HG03432 (cell line): ENCODE measurements at regions not wholly inside any gene's neighbourhood (a gene's known extent, or its start where the extent isn't known, plus 50 kb on each side); places are given as distances from the start of the nearest gene placed in this dataset.
"Not testable (repeated sequence)": the region's sequence is repeated elsewhere in the genome, so short reads cannot be mapped to it uniquely, and the experiment has no call there.

Source experiments
- ATAC-seq: cut with Tn5 transposase; IDR thresholded peaks from one replicate; pipeline ENCODE4 v1.9.1; 2021; ENCODE audit warnings: mild to moderate bottlenecking, moderate library complexity; ENCODE audit not compliant: unreplicated experiment

DNA sequence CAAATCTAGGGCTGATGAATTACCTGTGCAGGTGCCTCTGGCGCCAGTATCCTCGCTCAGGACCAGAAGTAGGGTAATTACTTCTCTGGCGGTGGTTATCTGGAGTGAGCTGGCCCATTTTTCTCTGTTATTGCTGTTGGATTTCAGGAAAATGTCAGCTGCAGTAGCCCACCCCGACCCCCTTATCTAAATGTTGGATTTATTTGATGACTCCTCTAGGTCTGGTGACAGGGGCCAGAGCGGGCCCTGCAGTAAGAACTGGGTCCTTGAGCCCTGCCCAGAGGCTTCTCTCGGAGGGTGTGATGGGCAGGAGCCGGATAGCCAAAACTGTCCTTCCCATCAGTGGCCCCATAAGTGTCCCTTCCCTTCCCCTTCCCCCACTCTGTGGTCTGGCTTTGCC, 384.3 kb downstream of the PTPRU start:
- no peak for ATAC-seq

DNA sequence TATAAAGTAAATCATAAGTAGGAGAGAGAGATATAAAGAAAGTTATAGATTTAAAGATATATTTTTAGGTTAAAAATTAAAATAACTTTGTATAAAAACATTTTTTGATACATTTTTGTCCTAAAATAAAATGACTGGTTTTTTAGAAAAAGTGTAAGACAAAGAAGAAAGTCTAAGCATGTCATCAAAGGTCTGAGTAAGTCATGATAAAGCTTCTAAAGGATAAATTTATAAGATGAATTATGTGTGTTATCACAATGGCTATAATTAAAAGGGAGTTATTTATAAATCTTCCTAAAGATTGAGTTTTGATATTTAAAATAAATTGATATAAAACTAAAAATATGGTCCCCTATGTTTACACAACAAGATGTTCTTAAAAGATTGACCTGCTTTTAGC, 370.9 kb downstream of the PTPRU start:
- ATAC-seq: no peak

DNA sequence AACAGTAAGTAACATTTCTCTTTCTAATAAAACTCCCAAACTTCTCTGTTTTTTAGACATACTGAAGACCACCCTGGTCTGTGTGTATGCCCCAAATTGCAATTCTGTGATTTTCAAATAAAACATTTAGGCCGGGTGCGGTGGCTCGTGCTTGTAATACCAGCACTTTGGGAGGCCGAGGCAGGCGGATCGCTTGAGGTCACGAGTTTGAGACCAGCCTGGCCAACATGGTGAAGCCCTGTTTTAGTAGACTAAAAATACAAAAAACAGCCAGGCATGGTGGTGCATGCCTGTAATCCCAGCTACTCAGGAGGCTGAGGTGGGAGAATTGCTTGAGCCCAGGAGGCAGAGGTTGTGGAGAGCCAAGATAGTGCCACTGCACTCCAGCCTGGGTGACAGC, 368.5 kb downstream of the PTPRU start:
- not testable (repeated sequence) for ATAC-seq

GRCh38 chr1:29603622-29604021, 367.3 kb downstream of the PTPRU start:
- ATAC-seq: no peak

DNA sequence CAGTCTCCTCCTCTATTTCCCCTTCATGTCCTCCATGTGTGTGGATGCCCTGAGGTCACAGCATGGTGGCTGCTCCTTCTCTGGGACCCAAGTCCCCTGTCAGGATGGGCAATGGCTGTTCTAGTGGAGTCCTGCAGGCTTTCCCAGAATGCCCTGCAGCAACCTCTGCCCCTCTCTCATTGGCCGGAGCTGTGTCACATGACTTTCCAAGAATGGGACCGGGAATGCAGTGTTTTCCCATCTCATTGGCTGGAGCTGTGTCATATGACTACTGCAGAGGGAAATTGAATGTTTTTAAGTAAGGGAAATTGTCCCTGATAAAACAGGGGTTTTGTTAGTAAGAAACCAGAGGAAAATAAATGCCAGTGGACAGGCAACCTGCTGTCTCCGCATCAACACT, 365.9 kb downstream of the PTPRU start:
- no peak for ATAC-seq

- ATAC-seq: no peak
Observed at GRCh38 chr1:29601021-29601420, 364.7 kb downstream of the PTPRU start.

DNA sequence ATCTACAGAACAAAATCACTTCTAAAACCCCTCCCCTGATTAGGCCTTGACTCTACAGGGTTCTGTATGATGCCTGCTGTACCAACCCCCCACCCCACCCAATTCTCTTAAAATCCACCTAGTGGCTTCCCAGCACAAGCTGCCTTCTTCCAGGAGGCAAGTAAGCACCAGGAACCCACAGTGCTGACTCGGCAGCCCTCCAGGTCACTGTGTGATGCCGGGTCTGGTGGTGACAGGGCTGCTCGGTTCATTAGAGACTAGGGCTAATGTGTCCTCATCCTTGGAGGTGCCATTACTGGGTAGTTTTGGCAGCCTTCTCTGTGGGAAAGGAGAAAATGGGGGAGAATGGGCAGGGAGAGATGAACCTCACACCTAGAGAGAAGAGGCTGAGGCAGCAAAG, 363.5 kb downstream of the PTPRU start:
- ATAC-seq: no peak

DNA sequence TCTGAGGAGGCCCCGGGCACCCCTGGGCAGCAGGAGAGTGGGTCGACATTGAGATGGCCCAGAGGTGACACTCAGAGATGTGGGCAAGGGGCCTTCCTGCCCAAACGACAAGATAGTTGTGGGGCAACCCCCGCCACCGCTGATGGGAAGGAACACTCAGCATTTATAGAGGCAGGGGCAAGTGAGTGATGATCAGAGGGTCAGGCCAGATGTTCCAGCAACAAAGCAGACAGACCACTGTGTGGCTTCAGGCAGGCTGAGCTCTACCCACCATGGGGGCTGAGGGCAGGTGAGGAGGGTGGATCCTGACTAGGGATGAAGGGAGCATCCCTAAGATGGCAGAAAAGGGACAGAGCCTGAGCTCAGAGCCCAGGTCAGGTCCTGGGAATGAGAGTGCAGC, 362.7 kb downstream of the PTPRU start:
- no peak for ATAC-seq

GRCh38 chr1:29597861-29598260, 361.5 kb downstream of the PTPRU start:
- no peak for ATAC-seq

DNA sequence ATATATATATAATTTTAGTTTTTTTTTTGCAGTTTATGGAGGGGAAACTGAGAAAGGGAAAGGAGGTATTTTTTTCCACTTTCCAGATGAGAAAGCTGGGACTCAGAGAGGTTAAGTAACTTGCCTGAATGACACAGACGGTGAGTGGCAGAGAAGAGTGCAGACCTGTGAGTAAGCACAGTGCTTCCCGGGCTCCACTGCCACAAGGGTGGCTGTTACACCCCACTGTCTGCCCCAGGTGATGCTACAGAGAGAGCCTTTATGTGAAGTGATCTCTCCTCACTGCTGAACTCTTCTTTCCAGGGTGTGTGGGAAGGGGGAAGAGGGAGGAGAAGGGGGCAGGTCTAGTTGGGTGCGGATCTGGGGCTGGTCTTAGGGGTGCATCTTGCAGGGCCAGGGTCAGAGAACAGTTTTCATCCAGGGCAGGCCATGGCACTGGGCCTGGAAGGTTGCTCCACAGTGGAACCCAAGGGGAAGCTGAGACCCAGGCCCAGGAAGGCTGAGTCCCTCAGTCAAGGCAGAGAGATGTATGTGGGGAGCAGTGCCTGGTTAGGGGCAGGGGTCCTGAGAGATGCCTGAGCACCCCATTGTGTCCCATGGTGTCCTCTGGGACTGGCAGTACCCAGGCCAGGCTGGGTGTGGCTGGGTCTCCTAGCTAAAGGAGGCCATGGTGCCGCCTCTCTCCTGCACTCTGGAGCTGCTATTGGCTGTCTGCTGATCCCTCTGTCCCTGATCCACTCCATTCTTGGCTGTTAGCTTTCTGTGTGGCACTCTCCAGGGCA, 357.5 kb downstream of the PTPRU start:
- ATAC-seq: no peak

DNA sequence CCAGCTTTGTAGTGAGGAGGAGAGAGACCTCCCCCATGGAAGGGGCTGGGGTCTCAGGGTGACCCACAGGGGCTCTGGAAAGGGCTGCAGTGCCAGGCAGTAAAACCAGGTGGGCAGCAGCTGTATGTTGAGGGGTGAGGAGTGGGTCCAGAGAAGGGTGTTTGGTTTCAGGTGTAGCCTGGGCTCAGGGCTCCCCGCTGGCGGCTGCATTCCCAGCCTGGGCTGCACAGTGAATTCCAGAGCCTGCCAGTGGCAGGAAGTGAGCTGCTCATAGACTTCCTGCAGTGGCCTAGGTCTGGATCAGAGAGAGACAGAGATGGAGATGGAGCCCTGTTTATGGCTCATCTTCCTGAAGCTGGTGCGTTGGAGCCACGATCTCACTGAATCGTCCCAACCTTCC, 356.4 kb downstream of the PTPRU start:
- ATAC-seq: no peak

GRCh38 chr1:29592261-29592615, 355.9 kb downstream of the PTPRU start:
- no peak for ATAC-seq

DNA sequence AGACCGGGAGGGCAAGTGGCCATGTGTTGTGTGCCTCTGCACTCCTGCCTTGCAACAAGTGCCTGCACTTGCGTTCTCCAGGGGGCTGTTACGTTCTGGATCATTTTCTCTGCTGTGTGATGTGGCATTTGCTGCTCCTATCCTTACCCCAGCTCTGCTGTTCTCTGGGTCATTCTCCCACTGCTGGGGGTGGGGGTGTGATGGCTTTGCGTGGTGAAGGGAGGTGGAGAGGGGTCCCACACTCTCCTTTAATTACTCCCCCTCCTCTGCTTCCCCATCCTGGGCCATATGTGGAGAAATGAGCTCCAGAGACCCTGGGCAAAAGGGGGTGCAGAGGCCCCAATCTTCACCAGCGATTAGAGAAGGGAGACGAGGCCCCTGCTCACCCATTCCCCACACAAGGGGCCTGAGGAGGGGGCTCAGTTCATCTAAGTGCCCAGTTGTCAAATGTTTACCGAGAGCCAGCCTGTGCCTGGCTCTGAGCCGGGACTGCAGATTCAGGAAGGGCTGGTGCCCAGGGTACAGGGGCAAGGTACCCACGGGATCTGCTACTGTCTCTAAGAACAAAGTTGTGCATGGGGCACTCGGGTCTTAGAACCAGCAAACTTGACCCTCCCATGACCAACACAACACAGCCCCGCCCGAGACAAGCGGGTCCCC, 355.4 kb downstream of the PTPRU start:
- no peak for ATAC-seq

DNA sequence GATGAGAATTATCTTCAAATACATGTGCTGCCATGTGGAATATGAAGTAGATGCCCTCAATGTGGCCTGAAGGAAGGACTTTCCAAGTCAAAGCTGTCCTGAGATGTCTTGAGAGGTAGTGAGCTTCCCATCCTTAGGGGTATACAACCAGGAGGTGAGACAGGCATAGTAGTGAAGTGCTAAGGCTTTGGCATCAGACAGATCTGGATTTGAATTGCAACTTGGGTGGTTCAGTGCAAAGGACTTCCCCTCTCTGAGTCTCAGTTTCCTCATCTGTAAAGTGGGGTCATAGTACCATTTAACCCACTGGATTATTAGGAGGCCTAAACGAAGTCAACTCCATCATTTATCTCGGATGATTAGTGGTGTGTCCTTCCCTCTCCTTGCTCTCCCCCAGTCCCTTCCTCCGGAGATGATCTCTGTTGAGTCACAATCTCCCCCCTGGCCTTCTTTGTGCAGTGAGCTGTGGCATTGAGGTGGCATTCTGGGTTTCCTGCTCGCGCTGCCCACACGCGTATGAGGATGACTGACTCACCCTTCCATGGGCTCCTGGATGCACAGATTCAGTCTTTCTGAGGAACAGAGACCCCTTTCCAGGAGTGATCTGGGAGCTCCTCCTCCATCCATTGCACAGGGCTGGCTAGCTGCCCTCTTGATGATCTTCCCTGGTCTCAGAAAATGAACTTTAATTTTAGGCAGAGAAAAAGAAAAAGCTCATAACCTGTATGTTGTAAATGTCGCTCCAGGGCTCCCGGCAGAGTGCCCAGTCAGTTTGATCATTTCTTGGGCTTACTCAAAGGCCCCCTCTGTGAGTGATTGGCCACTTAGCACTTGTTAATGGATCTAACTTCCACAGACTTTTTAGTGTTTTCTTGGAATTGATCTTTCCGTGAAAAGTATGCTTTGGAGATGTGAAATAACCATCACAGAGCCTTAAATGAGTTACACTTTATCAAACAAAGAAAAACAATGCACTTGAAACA, 354.6 kb downstream of the PTPRU start:
- ATAC-seq: no peak

DNA sequence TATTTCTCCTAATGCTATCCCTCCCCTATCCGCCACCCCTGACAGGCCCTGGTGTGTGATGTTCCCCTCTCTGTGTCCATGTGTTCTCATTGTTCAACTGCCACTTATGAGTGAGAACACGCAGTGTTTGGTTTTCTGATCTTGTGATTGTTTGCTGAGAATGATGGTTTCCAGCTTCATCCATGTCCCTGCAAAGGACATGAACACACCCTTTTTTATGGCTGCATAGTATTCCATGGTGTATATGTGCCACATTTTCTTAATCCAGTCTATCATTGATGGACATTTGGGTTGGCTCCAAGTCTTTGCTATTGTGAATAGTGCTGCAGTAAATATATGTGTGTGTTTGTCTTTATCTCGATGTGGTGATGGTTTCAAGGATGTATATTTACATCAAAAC, 353.4 kb downstream of the PTPRU start:
- ATAC-seq: not testable (repeated sequence)

DNA sequence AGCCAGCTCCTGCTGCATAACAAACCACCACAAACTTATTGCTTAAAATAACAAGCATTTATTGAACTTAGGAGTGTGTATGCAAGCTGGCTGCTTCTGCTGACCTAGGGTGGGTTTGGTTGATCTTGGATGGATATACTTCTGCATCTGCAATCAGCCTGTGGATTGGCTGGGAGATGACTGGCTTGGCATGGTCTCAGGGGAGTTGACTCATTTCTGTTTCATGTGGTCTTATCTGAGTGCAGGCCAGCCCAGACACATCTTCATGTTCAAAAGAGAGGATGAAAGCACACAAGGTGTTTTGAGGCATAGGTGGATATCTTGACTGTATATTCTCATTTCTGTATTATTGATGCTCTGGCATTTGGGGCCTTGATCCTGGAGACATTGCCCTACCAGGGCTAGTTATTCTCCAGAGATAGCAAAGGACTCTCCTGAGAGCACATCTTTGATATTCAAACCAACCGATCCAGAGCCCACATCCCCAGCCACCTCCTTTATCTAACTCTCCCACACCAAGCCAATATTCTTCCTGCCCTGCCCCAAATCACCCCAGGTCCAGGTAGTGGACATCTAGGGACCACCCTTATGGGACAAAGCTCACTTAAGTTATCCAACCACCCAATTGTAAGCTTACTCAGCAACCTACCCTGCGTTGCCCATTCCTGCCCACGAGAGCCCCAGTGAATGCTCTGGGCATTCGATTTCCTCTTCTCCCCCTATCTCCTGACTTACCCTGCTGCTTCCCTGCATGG, 350.8 kb downstream of the PTPRU start:
- no peak for ATAC-seq

DNA sequence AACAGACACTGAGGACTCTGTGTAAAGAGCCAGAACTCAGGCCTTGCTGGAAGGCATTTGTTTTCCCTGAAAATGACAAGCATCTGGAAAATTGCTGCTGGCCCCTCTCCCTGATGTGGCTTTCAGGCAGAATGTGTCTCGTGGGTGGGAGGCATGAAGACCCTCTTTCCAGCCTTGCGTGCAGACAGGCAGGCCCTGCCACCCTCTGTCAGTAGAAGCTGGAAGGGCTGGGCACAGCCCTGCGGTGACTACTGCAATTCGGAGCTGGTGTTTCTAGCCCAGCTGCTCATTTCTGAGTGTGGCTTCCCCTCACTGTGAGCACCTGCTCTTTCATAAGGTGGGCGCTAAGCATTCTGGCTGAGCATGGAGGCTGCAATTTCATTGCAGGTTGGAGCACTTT, 349.9 kb downstream of the PTPRU start:
- ATAC-seq: no peak

DNA sequence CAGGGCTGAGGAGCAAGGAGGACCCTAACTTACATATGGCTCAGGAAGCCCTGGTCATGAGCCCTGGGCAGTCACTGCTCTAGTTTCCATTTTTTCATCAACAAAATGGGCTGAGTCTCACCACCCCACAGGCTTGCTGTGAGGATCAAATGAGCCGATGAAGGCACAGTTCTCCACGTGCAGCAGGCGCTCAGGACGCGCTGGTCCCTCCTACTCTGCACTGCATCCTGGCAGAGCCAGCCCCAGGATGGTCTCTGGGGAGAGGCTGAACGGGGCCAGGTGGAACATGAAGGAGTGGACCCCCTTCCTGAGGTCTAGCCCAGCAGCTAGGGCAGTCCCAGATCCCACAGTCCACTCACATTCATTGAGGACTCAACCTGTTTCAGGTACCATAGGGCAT, 349.3 kb downstream of the PTPRU start:
- ATAC-seq: no peak

GRCh38 chr1:29585201-29585600, 348.9 kb downstream of the PTPRU start:
- ATAC-seq: no peak

DNA sequence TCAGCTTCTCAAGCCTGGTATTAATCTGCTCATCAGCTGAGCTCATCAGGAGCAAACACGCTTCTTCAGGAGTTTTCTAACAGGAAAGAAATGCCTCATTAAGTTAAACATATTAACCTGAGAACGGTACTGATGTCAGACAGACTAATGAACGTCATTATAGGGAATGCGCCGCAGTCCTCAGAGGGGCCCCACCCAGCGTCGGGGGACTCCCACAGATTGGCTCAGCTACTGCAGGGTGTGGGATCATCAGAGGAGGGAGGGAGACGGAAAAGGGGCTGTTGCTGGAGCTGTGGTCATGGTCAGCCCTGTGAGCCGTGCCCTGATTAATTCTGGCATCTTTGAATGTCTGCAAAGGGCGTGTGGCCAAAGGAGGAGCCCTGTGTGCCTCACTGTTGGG, 348.5 kb downstream of the PTPRU start:
- no peak for ATAC-seq

GRCh38 chr1:29584362-29584761, 348.0 kb downstream of the PTPRU start:
- no peak for ATAC-seq
